Prostate gland (tissue), 2 donors: ENCODE measurements at regions not wholly inside any gene's neighbourhood (a gene's known extent, or its start where the extent isn't known, plus 50 kb on each side); places are given as distances from the start of the nearest gene placed in this dataset.

Source experiments
- DNase-seq: peaks from one replicate; pipeline ENCODE4 v3.0.0-alpha.2; 2019; ENCODE audit warnings: low spot score
- H3K27ac ChIP-seq, 2 donors: fragments of 200-600 bp; sonication (generic); 2 replicates each; pipeline ENCODE4 v1.5.1; 2017 to 2019
- H3K27me3 ChIP-seq: fragments of 200-600 bp; sonication (generic); replicated peaks from 2 replicates; pipeline ENCODE4 v1.5.1; 2019; ENCODE audit not compliant: insufficient read depth
- H3K36me3 ChIP-seq, 2 donors: fragments of 200-600 bp; sonication (generic); 1 replicate in 1 of 2; 2 replicates in 1 of 2; pipeline versions ENCODE4 v1.5.1 to v1.8.1; 2017 to 2019
- H3K4me1 ChIP-seq: fragments of 200-600 bp; sonication (generic); replicated peaks from 2 replicates; pipeline ENCODE4 v1.5.1; 2019
- H3K4me3 ChIP-seq, 2 donors: fragments of 200-600 bp; sonication (generic); 2 replicates each; pipeline ENCODE4 v1.5.1; 2017 to 2019
- H3K9me3 ChIP-seq: fragments of 200-600 bp; sonication (generic); 2 replicates; pipeline ENCODE4 v1.5.1; 2017
- POLR2A ChIP-seq: fragments of 450-650 bp; IDR thresholded peaks from one replicate; pipeline ENCODE4 v1.6.1; 2016; ENCODE audit warnings: antibody characterized with exemption, mild to moderate bottlenecking
- POLR2AphosphoS5 ChIP-seq: sonication (generic); formaldehyde crosslinking; IDR thresholded peaks from one replicate; pipeline ENCODE4 v1.6.1; 2017; ENCODE audit warnings: antibody characterized with exemption
- WGBS: methylation state at CpG from one replicate; pipeline ENCODE4 v1.1.5; 2018; 5-methylcytosine and 5-hydroxymethylcytosine counted together
- intact Hi-C: fragments of 100-400 bp; cut with DNase I; formaldehyde crosslinking; loops from one replicate; pipeline ENCODE4 v1.14.2; 2022
- TF ChIP-seq, protein P1 (sequence below), 4 experiments: fragments of 200-600 bp in 2 of 4; fragments of 450-650 bp in 2 of 4; sonication (generic) in 2 of 4; IDR thresholded peaks; 1 replicate in 3 of 4; 2 replicates in 1 of 4; pipeline ENCODE4 v1.5.1; 2016 to 2019; ENCODE audit warnings: antibody characterized with exemption in 4 of 4, mild to moderate bottlenecking in 2 of 4, moderate library complexity in 2 of 4

DNA sequence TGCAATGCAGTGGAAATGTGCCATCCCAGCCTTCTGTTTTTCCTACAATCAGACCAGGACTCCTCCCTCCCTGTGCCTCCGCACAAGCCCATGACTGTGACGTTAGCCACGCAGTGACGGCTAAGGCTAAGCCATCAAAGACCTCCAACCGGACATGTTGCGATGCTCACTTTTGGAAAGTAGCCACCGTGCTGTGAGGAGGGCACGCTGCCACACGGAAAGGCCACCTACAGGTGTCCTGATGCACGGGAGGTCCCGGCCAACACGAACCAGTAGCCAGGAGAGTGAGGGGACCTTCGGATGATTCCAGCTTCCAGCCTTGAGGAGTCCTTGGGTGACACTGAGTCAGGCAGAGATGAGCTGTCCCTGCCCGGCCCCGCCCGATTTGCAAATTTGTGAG, 53.9 kb downstream of the FOXL1 start:
- DNase-seq, result no peak
- intact Hi-C loops, result no loop called here
- no peak overlapping the region for H3K27ac ChIP-seq
- peaks cover 3% of the 10 kb centered on the region for H3K27me3 ChIP-seq
- no peaks in the 10 kb centered on the region for H3K9me3 ChIP-seq
- no peak for TF ChIP-seq POLR2AphosphoS5
- no peak for TF ChIP-seq POLR2A
- TF ChIP-seq, protein P1, sequence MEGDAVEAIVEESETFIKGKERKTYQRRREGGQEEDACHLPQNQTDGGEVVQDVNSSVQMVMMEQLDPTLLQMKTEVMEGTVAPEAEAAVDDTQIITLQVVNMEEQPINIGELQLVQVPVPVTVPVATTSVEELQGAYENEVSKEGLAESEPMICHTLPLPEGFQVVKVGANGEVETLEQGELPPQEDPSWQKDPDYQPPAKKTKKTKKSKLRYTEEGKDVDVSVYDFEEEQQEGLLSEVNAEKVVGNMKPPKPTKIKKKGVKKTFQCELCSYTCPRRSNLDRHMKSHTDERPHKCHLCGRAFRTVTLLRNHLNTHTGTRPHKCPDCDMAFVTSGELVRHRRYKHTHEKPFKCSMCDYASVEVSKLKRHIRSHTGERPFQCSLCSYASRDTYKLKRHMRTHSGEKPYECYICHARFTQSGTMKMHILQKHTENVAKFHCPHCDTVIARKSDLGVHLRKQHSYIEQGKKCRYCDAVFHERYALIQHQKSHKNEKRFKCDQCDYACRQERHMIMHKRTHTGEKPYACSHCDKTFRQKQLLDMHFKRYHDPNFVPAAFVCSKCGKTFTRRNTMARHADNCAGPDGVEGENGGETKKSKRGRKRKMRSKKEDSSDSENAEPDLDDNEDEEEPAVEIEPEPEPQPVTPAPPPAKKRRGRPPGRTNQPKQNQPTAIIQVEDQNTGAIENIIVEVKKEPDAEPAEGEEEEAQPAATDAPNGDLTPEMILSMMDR (IDR thresholded peaks at IDR 0.05), result no peak
- no peaks in the 10 kb centered on the region for H3K36me3 ChIP-seq
- no peaks in the 10 kb centered on the region for H3K4me1 ChIP-seq
- WGBS, result 90% methylated on average over 16 of the region's 16 CpGs
- no peak overlapping the region for H3K4me3 ChIP-seq

DNA sequence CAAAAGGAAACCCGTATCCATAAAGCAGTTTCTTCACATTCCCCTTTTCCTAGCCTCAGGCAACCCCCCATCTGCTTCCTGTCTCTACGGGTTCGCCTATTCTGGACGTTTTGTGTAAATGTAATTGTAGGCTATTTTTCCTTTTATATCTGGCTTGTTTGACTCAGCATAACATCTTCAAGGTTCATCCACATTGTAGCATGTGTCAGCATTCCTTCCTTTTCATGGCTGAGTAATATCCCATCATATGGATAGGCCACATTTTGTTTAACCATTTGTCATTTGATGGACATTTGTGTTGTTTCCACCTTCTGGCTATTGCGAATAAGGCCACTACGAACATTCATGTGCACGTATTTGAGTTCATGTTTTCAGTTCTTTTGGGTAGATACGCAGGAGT, 54.6 kb downstream of the FOXL1 start:
- 85% methylated on average over 8 of the region's 8 CpGs for WGBS
- H3K4me3 ChIP-seq, result no peak overlapping the region
- no peaks in the 10 kb centered on the region for H3K4me1 ChIP-seq
- H3K36me3 ChIP-seq, result no peaks in the 10 kb centered on the region
- intact Hi-C loops, result no loop called here
- no peaks in the 10 kb centered on the region for H3K9me3 ChIP-seq
- DNase-seq, result no peak
- H3K27me3 ChIP-seq, result peaks cover 3% of the 10 kb centered on the region
- TF ChIP-seq POLR2A, result no peak
- TF ChIP-seq POLR2AphosphoS5, result no peak
- TF ChIP-seq, protein P1 (IDR thresholded peaks at IDR 0.05), result no peak
- no peak overlapping the region for H3K27ac ChIP-seq

DNA sequence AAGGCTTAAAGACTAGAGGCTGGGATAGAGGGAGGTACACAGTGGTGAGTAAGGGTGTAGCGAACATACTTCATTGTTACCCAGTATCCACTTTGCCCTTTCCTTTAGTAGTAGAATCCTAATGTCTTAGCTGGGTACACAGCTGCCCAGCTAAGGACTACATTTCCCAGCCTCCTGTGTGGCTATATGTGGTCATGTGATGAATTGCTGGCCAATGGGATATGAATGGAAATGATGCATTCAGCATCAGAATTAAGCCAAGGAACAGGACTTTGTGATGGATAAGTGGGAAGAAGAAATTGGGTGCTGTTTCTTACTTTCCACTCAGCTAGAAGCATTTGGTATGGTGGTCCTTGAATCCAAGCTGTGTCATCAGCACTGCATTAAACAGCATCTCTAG, 55.9 kb downstream of the FOXL1 start:
- intact Hi-C loops, result no loop called here
- Histone ChIP-seq H3K4me1 (no peaks in the 10 kb centered on the region), H3K4me3 (no peak overlapping the region)

DNA sequence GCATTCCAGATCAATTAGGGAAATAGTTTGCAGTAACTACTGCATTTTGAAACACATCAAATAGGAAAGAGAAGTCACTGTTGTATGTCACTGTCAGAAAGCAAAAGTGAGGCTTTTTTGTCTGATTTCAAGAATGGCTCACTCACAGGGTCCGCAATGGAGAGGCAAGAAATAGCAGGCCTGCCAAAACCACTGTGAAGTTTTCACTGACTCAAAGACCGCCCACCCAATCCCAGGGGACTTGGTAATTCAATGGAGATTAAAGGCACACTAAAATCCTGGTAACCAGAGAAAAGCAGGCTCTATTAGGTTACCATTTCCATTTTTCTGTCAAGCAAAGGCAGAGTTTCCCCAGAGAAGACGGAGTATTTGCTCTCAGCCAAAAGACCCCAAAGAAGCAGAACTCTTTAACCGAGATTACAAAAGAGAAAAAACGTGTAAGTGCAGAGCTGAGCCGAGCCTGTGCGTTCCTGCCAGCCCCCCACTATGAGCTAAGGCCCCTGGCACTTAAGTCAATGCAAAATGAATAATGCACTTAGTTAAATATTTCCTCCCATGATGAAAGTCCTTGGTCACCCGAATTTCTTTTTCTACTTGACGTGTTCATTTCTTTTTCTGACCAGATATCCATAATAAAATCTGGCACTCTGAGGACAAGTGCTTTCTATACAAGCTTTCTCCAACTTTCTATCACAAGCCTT, 57.0 kb downstream of the FOXL1 start:
- intact Hi-C loops, result no loop called here
- TF ChIP-seq POLR2AphosphoS5 (no peak), POLR2A (no peak)
- peaks cover 3% of the 10 kb centered on the region for H3K27me3 ChIP-seq
- no peak for DNase-seq
- no peaks in the 10 kb centered on the region for H3K36me3 ChIP-seq
- 65% methylated on average over 9 of the region's 9 CpGs for WGBS
- H3K4me1 ChIP-seq, result no peaks in the 10 kb centered on the region
- no peak overlapping the region for H3K4me3 ChIP-seq
- no peaks in the 10 kb centered on the region for H3K9me3 ChIP-seq
- no peak overlapping the region for H3K27ac ChIP-seq

More for the DNA sequence above, 55.9 kb downstream of the FOXL1 start:
- H3K36me3 ChIP-seq, result no peaks in the 10 kb centered on the region
- H3K27me3 ChIP-seq, result peaks cover 3% of the 10 kb centered on the region
- no peak for DNase-seq
- H3K27ac ChIP-seq, result no peak overlapping the region
- no peaks in the 10 kb centered on the region for H3K9me3 ChIP-seq
- no peak for TF ChIP-seq POLR2A
- 93% methylated on average over 1 of the region's 1 CpG for WGBS

GRCh38 chr16:86635926-86636325, 57.6 kb downstream of the FOXL1 start:
- H3K27ac ChIP-seq, result no peak overlapping the region
- no peak overlapping the region for H3K4me3 ChIP-seq
- peaks cover 3% of the 10 kb centered on the region for H3K27me3 ChIP-seq
- no peak for DNase-seq
- no peaks in the 10 kb centered on the region for H3K4me1 ChIP-seq
- 71% methylated on average over 12 of the region's 12 CpGs for WGBS
- intact Hi-C loops, result no loop called here
- H3K9me3 ChIP-seq, result no peaks in the 10 kb centered on the region
- TF ChIP-seq, protein P1 (IDR thresholded peaks at IDR 0.05), result no peak
- TF ChIP-seq POLR2A (no peak), POLR2AphosphoS5 (no peak)
- no peaks in the 10 kb centered on the region for H3K36me3 ChIP-seq

DNA sequence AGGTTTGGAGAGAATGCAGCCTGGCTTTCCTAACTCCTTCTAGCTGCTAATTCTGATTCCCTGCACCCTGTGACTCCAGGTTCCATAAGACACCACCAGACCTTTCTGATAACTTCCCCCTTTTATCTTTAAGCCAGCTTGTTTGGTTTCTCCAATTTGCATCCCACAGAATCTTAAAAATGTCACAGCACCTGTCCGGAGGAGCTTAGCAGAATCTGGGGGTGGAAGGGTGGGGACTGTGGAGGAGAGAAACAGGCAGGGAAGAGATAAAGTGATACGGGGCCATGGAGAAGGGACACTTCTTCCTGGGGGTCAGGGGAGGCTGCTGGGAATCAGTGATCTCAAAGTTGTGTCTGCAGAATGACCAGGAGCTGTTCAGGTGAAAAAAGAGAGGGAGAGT, 59.4 kb downstream of the FOXL1 start:
- intact Hi-C loops, result no loop called here
- TF ChIP-seq POLR2AphosphoS5 (no peak), POLR2A (no peak)
- TF ChIP-seq, protein P1 (IDR thresholded peaks at IDR 0.05), result no peak
- H3K27ac ChIP-seq, result no peak overlapping the region

More for the DNA sequence above, 59.4 kb downstream of the FOXL1 start:
- 59% methylated on average over 2 of the region's 2 CpGs for WGBS
- H3K36me3 ChIP-seq, result no peaks in the 10 kb centered on the region
- H3K4me1 ChIP-seq, result no peaks in the 10 kb centered on the region
- peaks cover 3% of the 10 kb centered on the region for H3K27me3 ChIP-seq
- no peak for DNase-seq
- no peak overlapping the region for H3K4me3 ChIP-seq
- H3K9me3 ChIP-seq, result no peaks in the 10 kb centered on the region
